GM19395 (cell line): ENCODE measurements at regions not wholly inside any gene's neighbourhood (a gene's known extent, or its start where the extent isn't known, plus 50 kb on each side); places are given as distances from the start of the nearest gene placed in this dataset.

ENCODE experiments used
- ATAC-seq: cut with Tn5 transposase; IDR thresholded peaks from one replicate; pipeline ENCODE4 v1.9.1; 2021; ENCODE audit warnings: mild to moderate bottlenecking, moderate library complexity; ENCODE audit not compliant: unreplicated experiment

GRCh38 chr7:110179037-110179436 lies 911.9 kb upstream of the LRRN3 start:
- ATAC-seq: no peak

DNA sequence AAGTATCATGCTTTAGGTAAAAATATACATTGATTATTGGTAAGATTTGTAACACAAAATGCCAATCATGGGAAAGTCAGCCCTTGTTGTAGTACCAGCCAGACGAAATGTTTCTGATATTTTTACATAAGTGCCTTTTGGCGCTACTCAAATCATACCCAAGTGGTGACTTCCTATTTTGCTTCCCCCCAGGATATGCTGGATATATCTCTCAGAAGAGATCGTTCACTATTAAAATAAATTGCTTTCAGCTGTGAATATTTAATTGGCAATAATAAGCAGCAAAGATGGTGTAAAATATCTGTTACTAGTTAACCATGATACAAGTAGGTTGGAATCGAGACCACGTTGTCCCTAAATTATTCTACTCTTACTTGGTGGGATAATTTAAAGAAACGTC lies 909.2 kb upstream of the LRRN3 start:
- ATAC-seq: no peak

- ATAC-seq: no peak
Observed at GRCh38 chr7:110186334-110186733, 904.6 kb upstream of the LRRN3 start.

DNA sequence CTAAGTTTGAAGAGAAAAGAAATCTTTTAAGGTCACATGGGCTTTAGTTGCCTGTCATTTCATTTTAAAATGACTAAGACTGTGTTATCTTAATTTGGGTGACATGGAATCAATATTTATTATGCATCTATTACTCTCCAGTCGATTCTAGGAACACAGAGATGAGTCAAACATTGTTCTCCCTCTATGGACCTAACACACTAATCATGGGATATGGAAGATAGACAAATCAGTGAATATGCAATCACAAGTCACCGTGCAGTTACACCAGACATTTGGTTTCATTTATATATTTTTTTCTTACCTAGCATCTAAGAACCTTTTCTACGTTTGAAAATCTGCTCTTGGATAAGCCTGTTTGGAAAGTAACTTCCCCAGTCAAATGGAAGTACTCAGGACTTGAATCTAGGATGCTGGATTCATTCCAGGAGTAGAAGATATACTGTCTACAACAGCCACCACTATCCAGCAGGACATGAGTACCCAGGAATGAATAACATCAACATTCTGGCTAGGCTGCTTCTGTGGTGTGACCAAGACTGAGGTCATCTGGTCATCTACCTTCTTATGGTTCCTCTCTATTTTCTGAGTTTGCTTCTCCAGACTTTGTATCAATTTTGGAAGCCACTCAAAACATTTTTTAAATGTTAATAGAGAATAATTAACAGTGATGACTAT lies 902.9 kb upstream of the LRRN3 start:
- no peak for ATAC-seq

DNA sequence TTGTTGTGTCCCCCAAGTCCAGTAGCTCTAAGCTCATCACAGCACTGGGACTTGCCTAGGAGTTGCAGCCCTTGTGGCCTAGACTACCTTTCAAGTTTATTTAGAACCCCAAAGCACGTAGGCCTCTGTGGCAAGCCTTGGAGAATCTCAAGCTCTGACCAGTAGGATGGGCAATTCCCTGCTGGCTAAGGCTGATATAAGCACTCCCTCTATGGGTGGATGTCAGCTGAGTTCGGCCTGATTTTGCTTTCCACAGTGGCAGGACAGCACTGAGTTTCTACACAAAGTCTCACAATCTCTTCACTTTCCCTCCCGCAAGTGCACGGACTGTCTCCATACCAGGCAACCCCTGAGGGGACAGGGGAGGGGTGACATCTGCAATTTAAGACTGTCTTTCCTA lies 886.4 kb upstream of the LRRN3 start:
- ATAC-seq: no peak

DNA sequence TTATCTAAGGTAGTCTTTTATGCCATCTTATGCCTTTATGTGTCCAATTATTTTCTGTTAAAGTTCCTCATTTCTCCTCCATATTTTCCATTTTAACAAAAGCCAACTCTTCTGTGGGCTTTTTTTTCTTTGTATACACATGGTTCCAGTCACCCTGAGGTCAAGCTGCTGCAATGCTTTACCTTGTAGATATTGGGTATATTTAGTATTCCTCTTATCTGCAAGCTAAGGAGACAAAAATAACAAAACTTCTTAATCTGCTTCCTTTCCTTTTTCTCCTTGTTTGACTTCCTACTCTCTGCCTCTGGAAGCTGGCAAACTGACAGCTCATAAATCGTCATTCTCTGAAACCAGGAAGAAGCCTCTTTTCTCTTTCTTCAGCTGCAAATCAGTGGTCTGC lies 885.0 kb upstream of the LRRN3 start:
- ATAC-seq: no peak

- ATAC-seq: no peak
Observed at GRCh38 chr7:110209884-110210283, 881.0 kb upstream of the LRRN3 start.

DNA sequence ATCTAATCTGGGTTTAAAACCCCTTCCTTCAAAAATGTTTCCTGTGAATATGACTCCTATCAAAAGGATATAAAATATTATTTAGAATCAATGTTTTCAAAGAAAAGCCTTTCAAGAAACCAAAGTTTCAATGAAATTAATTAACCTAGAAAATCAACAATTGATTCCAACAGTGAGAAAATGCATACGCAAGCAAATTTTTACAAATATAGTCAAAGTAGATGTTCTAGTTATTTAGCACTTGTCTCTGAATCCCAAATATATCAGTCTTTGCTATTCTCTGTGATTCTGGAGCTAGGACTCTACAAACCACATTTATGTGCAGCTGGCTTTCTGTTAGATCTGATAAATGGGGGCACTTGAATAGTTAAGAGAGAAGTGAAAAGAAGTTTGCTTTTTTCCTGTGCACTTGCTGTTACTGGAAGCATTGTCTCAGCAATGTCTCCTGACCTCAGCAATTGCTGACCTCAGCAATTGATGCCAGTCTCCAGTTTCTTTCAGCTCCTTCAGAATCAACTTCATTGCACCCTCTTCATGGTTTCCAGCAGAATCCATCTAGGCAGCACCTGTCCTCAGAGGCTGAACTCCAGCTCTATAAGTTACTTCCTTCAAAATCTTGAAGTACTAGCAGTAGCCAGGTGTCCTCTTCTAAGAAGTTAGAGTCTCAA lies 879.9 kb upstream of the LRRN3 start:
- ATAC-seq: no peak

GRCh38 chr7:110224643-110225042 lies 866.3 kb upstream of the LRRN3 start:
- ATAC-seq: no peak

GRCh38 chr7:110246118-110246517 lies 844.8 kb upstream of the LRRN3 start:
- ATAC-seq: no peak

DNA sequence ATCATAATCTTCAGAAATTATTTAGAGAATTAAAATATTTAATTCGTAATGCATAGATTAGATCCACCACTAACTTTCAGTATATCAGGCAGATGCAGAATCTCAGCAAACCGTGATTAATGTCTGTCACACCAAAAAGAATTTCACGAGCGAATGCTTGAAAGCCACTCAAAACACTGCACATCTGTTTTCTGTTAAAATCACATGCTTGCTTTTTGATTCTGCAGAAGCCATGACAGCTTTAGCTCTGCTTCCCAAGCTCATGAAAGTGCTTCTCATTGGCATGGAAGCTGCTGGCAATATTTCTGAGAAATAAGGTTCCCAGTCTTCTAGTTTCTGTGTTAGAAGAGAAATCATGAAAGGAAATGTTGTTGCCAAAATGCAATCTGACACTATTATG lies 837.8 kb upstream of the LRRN3 start:
- ATAC-seq: no peak

DNA sequence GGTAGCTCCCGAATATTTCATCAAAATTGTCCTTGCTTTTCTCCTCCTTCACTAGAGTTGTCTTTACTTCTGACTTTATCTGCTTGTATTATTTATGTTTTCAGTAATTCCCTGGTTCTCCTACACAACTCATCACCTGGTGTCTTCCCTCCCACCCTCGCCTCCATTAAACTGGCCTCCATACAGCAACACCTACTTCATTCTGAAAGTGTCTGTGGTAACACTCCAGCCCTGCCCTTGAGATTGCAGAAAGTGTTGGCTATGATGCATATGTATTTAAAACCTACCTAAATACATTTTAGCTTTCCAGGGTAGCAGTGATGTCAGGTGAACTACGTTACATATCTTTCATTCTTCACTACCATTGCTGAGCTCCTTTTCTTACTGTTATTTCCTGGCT lies 833.3 kb upstream of the LRRN3 start:
- no peak for ATAC-seq

DNA sequence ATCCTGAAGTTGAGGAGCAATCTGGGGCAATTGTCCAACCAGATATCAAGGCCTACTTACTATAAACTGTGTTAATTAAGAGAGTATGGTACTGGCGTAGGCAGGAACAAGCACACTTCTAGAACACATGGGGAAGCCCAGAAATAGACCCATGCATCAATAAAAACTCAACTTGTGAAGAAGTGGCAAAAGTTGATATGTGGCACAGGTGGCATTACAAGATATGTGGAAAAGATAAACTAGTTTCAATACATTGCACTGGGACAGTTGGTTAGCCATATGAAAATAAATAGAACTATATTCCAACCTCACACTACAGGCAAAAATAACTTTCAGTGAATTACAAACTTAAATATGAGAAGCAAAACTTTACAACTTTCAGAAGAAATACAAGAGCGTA lies 828.7 kb upstream of the LRRN3 start:
- ATAC-seq: no peak

GRCh38 chr7:110264288-110264687 lies 826.6 kb upstream of the LRRN3 start:
- ATAC-seq: no peak

GRCh38 chr7:110281362-110281761 lies 809.6 kb upstream of the LRRN3 start:
- ATAC-seq: no peak

DNA sequence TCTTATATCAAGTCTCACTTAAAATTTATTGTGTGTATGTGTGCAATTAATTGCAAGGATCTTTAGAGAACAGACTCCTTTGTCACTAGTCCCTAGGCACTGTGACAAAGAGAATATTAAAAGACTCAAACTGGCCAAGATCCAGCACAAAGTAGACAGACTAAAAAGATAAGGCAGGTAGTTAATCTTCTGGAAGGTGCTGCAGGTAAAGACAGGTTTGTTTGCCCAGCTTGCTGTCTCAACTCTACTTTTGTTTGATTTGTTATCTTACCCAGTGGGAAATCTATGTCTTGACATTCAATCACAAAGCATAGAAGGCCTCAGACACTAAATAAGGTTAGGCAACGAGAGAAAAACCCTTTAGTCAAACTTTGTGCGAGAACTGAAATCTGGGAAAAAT lies 807.9 kb upstream of the LRRN3 start:
- ATAC-seq: no peak

- no peak for ATAC-seq
Observed at GRCh38 chr7:110291430-110291829, 799.5 kb upstream of the LRRN3 start.

DNA sequence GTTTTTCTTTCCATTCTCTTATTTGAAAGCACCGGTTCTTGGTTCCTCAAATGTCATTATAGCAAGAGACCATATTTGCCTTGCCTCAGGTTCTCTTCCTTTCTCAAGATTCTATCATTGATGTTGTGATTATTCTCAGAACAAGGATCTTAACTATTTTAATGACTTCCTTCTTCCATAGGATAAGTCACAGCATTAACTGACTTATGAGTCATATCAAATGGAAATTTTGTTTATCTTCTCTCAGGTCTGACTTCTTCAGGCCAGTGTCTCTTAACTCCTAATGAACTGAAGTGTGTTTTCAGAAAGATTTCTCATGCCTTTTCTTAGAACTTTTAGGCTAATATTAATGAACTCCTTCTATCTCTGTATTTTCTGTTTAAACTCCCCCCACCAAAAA lies 794.6 kb upstream of the LRRN3 start:
- no peak for ATAC-seq

DNA sequence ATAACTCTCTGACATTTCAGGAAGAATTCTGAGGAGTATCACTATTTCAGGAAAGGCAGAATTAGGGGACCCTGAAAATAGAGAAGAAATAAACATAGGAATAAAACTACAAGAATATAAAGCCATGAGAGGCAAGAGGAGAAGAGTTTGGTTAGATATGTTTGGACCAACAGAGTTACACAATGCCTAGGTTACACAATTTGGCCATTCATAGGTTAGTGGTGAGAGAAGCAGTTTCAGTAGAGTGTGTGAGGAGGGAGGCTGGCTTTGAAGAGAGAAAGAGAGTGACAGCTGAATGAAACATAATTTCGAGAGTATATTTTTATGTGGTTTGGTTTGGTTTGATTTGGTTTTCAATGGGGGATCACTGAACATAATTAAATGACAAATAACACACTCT lies 783.2 kb upstream of the LRRN3 start:
- no peak for ATAC-seq

GRCh38 chr7:110308791-110309190 lies 782.1 kb upstream of the LRRN3 start:
- no peak for ATAC-seq

DNA sequence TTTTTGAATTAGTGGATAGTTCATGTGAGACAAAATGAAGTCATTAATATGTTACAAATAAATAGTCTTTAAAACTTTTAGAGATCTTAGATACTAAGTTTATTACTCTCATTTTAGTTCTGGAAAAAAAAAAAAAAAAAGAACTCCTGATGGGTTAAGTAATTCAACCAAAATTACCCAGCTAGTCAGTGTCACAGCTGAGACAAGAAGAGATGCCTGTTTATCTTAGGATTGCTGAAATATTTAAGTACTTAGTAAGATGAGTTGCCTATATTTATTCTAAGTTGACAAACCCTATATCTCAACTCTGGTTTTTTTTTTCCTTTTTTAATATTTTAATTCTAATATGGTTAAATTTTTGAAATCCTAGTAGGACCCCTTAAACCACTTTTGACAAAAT lies 781.0 kb upstream of the LRRN3 start:
- no peak for ATAC-seq

- ATAC-seq: no peak
Observed at GRCh38 chr7:110311556-110311955, 779.4 kb upstream of the LRRN3 start.
